Mammary epithelial cell (primary cell): ENCODE measurements at regions not wholly inside any gene's neighbourhood (a gene's known extent, or its start where the extent isn't known, plus 50 kb on each side); places are given as distances from the start of the nearest gene placed in this dataset.

ENCODE experiments used
- EZH2 ChIP-seq: IDR thresholded peaks from 2 replicates; pipeline ENCODE4 v1.6.1; 2012; ENCODE audit warnings: low read length, inconsistent platforms, borderline replicate concordance
- TF ChIP-seq, protein P1 (sequence below), 2 donors: IDR thresholded peaks in 1 of 2; conservative IDR thresholded peaks in 1 of 2; 2 replicates each; pipeline ENCODE4 v1.5.1; 2011 to 2012; ENCODE audit warnings: inconsistent platforms in 2 of 2, low read length in 2 of 2, mild to moderate bottlenecking in 2 of 2, control low read depth in 1 of 2, low read depth in 1 of 2; ENCODE audit not compliant: insufficient read depth in 1 of 2; ENCODE audit errors: extremely low read depth in 1 of 2

DNA sequence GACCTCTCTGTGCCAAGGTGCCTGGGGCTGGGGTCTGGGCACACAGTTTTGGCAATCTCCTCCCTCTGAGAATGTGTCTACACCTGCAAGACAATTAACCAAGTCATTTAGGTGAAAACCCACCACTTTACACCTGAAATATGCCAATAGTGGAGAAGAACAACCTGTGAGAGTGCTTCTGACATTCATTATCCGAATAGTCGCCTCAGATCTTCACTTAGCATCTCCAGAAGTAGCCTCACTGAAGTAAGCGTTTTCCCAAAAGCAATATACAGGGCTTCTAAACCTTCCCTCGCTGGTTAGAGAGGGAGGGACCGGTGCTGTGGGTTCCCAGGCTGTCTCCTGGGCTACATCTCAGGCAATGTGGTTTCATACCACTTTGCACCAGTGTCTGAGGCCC, 173.5 kb downstream of the DDX1 start:
- no peak for TF ChIP-seq EZH2
- TF ChIP-seq, protein P1, sequence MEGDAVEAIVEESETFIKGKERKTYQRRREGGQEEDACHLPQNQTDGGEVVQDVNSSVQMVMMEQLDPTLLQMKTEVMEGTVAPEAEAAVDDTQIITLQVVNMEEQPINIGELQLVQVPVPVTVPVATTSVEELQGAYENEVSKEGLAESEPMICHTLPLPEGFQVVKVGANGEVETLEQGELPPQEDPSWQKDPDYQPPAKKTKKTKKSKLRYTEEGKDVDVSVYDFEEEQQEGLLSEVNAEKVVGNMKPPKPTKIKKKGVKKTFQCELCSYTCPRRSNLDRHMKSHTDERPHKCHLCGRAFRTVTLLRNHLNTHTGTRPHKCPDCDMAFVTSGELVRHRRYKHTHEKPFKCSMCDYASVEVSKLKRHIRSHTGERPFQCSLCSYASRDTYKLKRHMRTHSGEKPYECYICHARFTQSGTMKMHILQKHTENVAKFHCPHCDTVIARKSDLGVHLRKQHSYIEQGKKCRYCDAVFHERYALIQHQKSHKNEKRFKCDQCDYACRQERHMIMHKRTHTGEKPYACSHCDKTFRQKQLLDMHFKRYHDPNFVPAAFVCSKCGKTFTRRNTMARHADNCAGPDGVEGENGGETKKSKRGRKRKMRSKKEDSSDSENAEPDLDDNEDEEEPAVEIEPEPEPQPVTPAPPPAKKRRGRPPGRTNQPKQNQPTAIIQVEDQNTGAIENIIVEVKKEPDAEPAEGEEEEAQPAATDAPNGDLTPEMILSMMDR (conservative IDR thresholded peaks at IDR 0.05 in 1 of 2, IDR thresholded peaks at IDR 0.05 in 1 of 2; ENCODE audit: extremely low read depth in 1 of 2, insufficient read depth in 1 of 2, low read depth in 1 of 2, low read length in 2 of 2): no peak
